OCI-LY1 (cell line): ENCODE measurements at regions not wholly inside any gene's neighbourhood (a gene's known extent, or its start where the extent isn't known, plus 50 kb on each side); places are given as distances from the start of the nearest gene placed in this dataset.

Experiments used
- H2AFZ ChIP-seq: fragments of 200-600 bp; sonication (generic), shearing (Covaris generic); 2 replicates; pipeline ENCODE4 v1.6.0; 2014; ENCODE audit warnings: antibody characterized with exemption, mild to moderate bottlenecking, low read length
- H3F3A ChIP-seq: fragments of 200-600 bp; sonication (generic), shearing (Covaris generic); 2 replicates; pipeline ENCODE4 v1.6.0; 2014; ENCODE audit warnings: mild to moderate bottlenecking, antibody characterized with exemption, low read length, moderate library complexity; ENCODE audit not compliant: insufficient read depth
- H3K27ac ChIP-seq: fragments of 200-600 bp; sonication (generic); 2 replicates; pipeline ENCODE4 v1.5.1; 2014; ENCODE audit warnings: low read length, mixed run types, mild to moderate bottlenecking, low read depth; ENCODE audit not compliant: poor library complexity, severe bottlenecking
- H3K27me3 ChIP-seq: fragments of 200-600 bp; sonication (generic); 2 replicates; pipeline ENCODE4 v1.6.0; 2014; ENCODE audit warnings: antibody characterized with exemption, mild to moderate bottlenecking, low read length, moderate library complexity; ENCODE audit not compliant: insufficient read depth
- H3K36me3 ChIP-seq: fragments of 200-600 bp; sonication (generic); 2 replicates; pipeline ENCODE4 v1.6.1; 2014; ENCODE audit warnings: mild to moderate bottlenecking, antibody characterized with exemption, low read length, moderate library complexity, mixed read lengths; ENCODE audit not compliant: insufficient read depth
- H3K4me1 ChIP-seq: fragments of 200-600 bp; sonication (generic); 2 replicates; pipeline ENCODE4 v1.5.1; 2014; ENCODE audit warnings: mild to moderate bottlenecking, low read length, moderate library complexity; ENCODE audit not compliant: insufficient read depth, severe bottlenecking
- H3K4me2 ChIP-seq: fragments of 200-600 bp; sonication (generic), shearing (Covaris generic); 2 replicates; pipeline ENCODE4 v1.6.1; 2014; ENCODE audit warnings: low read length
- H3K4me3 ChIP-seq: fragments of 200-600 bp; sonication (generic); 2 replicates; pipeline ENCODE4 v1.5.1; 2014; ENCODE audit warnings: low read length, low read depth, mild to moderate bottlenecking, mixed read lengths; ENCODE audit not compliant: poor library complexity, severe bottlenecking
- H3K79me2 ChIP-seq: fragments of 200-600 bp; shearing (Covaris generic); 2 replicates; pipeline ENCODE4 v1.6.1; 2016; ENCODE audit warnings: mixed run types, low read length, mixed read lengths; ENCODE audit not compliant: insufficient read depth
- H3K9ac ChIP-seq: fragments of 200-600 bp; sonication (generic), shearing (Covaris generic); 2 replicates; pipeline ENCODE4 v1.6.1; 2014; ENCODE audit warnings: mild to moderate bottlenecking, low read length, mixed read lengths
- H3K9me2 ChIP-seq: fragments of 200-600 bp; sonication (generic), shearing (Covaris generic); 2 replicates; pipeline ENCODE4 v1.6.1; 2014; ENCODE audit warnings: low read depth, mild to moderate bottlenecking, low read length, mixed read lengths
- H3K9me3 ChIP-seq: fragments of 200-600 bp; shearing (Covaris generic); 2 replicates; pipeline ENCODE4 v1.6.1; 2014; ENCODE audit warnings: low read length, mixed read lengths
- H4K20me1 ChIP-seq: fragments of 200-600 bp; sonication (generic), shearing (Covaris generic); 2 replicates; pipeline ENCODE4 v1.6.0; 2016; ENCODE audit warnings: mild to moderate bottlenecking, low read length; ENCODE audit not compliant: insufficient read depth
- EZH2 ChIP-seq: fragments of 200-600 bp; sonication (generic), shearing (Covaris generic); IDR thresholded peaks from 2 replicates; pipeline ENCODE4 v1.8.0; 2017; ENCODE audit warnings: borderline replicate concordance, mixed run types, mild to moderate bottlenecking, antibody characterized with exemption, low read length, moderate library complexity, mixed read lengths
- TF ChIP-seq, protein P1 (sequence below): fragments of 200-600 bp; sonication (generic), shearing (Covaris generic); IDR thresholded peaks from 2 replicates; pipeline ENCODE4 v1.5.1; 2017; ENCODE audit warnings: mild to moderate bottlenecking, antibody characterized with exemption, low read length, moderate library complexity, mixed read lengths

DNA sequence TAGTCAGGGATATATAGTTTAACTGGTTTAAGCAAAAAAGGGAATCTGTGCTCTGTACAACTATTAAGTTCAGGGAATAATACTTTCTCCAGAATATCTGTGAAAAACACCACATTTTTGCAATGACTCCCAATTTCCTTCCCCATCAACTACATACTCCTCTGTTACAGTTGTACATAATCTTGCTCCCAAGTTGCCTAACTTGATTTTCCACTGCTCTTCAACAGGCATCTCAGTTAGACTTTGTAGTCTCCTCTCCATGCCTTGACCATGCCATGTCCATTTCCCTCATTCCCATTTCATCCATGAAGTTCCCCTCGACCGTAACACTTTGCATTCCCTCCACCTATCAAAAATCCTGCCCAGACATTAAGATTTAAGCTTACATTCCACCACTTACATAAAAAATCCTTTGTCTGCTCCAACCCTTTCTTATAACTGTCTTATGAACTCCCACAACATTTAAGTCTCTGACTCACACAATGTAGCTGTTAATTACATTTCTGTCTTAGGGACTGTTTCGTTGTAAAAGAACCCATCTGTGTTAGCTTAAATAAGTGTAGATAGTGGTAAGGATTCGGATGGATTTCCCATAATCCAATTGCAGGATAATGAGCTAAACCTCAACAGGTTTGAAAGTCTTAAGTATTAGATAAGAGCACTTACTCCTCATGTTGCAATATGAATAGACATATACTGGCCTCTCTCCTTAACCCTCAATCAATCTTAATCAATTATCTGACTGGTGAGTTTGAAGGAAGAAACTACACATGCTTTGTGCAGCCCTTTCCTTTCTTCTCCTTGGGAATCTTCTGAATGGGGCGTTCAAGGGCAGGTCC lies 156.5 kb downstream of the PAWR start:
- no peak overlapping the region for H3K4me3 ChIP-seq

GRCh38 chr12:79532907-79533288 lies 157.9 kb downstream of the PAWR start:
- Histone ChIP-seq H3F3A (no peaks in the 10 kb centered on the region), H3K4me1 (no peaks in the 10 kb centered on the region)
- no peak for TF ChIP-seq EZH2
- TF ChIP-seq, protein P1, sequence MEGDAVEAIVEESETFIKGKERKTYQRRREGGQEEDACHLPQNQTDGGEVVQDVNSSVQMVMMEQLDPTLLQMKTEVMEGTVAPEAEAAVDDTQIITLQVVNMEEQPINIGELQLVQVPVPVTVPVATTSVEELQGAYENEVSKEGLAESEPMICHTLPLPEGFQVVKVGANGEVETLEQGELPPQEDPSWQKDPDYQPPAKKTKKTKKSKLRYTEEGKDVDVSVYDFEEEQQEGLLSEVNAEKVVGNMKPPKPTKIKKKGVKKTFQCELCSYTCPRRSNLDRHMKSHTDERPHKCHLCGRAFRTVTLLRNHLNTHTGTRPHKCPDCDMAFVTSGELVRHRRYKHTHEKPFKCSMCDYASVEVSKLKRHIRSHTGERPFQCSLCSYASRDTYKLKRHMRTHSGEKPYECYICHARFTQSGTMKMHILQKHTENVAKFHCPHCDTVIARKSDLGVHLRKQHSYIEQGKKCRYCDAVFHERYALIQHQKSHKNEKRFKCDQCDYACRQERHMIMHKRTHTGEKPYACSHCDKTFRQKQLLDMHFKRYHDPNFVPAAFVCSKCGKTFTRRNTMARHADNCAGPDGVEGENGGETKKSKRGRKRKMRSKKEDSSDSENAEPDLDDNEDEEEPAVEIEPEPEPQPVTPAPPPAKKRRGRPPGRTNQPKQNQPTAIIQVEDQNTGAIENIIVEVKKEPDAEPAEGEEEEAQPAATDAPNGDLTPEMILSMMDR: no peak

More for the DNA sequence above, 156.5 kb downstream of the PAWR start:
- TF ChIP-seq, protein P1: no peak
- TF ChIP-seq EZH2: no peak
- Histone ChIP-seq H3K27me3 (no peaks in the 10 kb centered on the region), H3K4me2 (no peak overlapping the region), H4K20me1 (no peaks in the 10 kb centered on the region), H3K4me1 (no peaks in the 10 kb centered on the region), H2AFZ (no peak overlapping the region), H3K27ac (no peak overlapping the region), H3F3A (no peaks in the 10 kb centered on the region), H3K9me2 (no peaks in the 10 kb centered on the region), H3K79me2 (no peaks in the 10 kb centered on the region), H3K9ac (no peak overlapping the region), H3K36me3 (no peaks in the 10 kb centered on the region), H3K9me3 (no peaks in the 10 kb centered on the region)

DNA sequence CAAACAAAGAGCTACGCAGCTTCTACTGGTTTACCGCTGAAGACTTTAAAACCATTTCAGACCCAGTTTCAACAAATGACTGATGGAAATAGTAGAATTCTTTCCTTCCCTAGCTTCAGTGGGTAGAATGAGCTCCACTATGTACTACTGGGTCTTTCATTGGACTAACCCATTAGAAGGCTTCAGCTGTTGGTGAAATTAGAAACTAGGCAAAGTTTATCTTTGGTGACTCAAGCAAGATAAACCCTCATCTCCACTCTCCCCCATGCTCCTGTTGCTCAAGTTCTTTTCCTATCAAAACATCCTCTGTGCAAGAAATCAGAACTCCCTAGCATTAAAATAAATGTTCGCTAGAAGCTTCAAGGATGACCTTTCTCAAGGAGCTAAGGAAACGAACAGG lies 159.2 kb downstream of the PAWR start:
- Histone ChIP-seq H3K9me2 (no peaks in the 10 kb centered on the region), H3K4me1 (no peaks in the 10 kb centered on the region), H3K27me3 (no peaks in the 10 kb centered on the region), H3K9me3 (no peaks in the 10 kb centered on the region), H3K4me2 (no peak overlapping the region), H4K20me1 (no peaks in the 10 kb centered on the region), H3K9ac (no peak overlapping the region), H3K27ac (no peak overlapping the region), H3K36me3 (no peaks in the 10 kb centered on the region), H3K79me2 (no peaks in the 10 kb centered on the region), H2AFZ (no peak overlapping the region), H3F3A (no peaks in the 10 kb centered on the region), H3K4me3 (no peak overlapping the region)
- TF ChIP-seq, protein P1: no peak
- TF ChIP-seq EZH2: no peak

More at GRCh38 chr12:79532907-79533288, 157.9 kb downstream of the PAWR start:
- no peak overlapping the region for H3K27ac ChIP-seq
- H3K4me3 ChIP-seq: no peak overlapping the region
- no peaks in the 10 kb centered on the region for H3K9me2 ChIP-seq
- no peaks in the 10 kb centered on the region for H4K20me1 ChIP-seq
- H3K36me3 ChIP-seq: no peaks in the 10 kb centered on the region
- H3K9ac ChIP-seq: no peak overlapping the region
- no peaks in the 10 kb centered on the region for H3K27me3 ChIP-seq
- no peak overlapping the region for H2AFZ ChIP-seq
- H3K9me3 ChIP-seq: no peaks in the 10 kb centered on the region
- no peaks in the 10 kb centered on the region for H3K79me2 ChIP-seq
- no peak overlapping the region for H3K4me2 ChIP-seq
